ENCODE measurements at regions not wholly inside any gene's neighbourhood (a gene's known extent, or its start where the extent isn't known, plus 50 kb on each side); places are given as distances from the start of the nearest gene placed in this dataset.

- Histone ChIP-seq H3K4me3 (ENCODE audit: low read depth, low read length, poor library complexity, severe bottlenecking) (no peak overlapping the region), H3K4me1 (ENCODE audit: insufficient read depth, low read length, poor library complexity, severe bottlenecking) (peaks cover 5% of the 10 kb centered on the region), H3K27ac (ENCODE audit: low read depth, low read length, poor library complexity, severe bottlenecking) (no peak overlapping the region), H3K27me3 (replicated peaks; ENCODE audit: insufficient read depth, low read depth, low read length, poor library complexity) (no peaks in the 10 kb centered on the region), H3K9me3 (ENCODE audit: low read depth, low read length, poor library complexity, severe bottlenecking) (no peaks in the 10 kb centered on the region), H3K36me3 (ENCODE audit: insufficient read depth, low read length, poor library complexity, severe bottlenecking) (no peaks in the 10 kb centered on the region)
- no TSS peak for BruUV-seq (replicated peaks)
- no peak for DNase-seq (ENCODE audit: low spot score)
- ChIA-PET POLR2A (ENCODE audit: low non-redundant PET) (no interaction called here), CTCF (interaction anchor here (0.6 kb wide), 1 partner anchor 274 kb away, joined by 3 read pairs; no protein-coding TSS in a partner anchor)
- no peak for TF ChIP-seq EZH2 (IDR thresholded peaks at IDR 0.05; ENCODE audit: borderline replicate concordance, low read depth, low read length, poor library complexity, severe bottlenecking)
- TF ChIP-seq, protein P1, sequence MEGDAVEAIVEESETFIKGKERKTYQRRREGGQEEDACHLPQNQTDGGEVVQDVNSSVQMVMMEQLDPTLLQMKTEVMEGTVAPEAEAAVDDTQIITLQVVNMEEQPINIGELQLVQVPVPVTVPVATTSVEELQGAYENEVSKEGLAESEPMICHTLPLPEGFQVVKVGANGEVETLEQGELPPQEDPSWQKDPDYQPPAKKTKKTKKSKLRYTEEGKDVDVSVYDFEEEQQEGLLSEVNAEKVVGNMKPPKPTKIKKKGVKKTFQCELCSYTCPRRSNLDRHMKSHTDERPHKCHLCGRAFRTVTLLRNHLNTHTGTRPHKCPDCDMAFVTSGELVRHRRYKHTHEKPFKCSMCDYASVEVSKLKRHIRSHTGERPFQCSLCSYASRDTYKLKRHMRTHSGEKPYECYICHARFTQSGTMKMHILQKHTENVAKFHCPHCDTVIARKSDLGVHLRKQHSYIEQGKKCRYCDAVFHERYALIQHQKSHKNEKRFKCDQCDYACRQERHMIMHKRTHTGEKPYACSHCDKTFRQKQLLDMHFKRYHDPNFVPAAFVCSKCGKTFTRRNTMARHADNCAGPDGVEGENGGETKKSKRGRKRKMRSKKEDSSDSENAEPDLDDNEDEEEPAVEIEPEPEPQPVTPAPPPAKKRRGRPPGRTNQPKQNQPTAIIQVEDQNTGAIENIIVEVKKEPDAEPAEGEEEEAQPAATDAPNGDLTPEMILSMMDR (conservative IDR thresholded peaks at IDR 0.05; ENCODE audit: low read depth, low read length) = no peak
- intact Hi-C loops (cut with micrococcal nuclease; ENCODE audit: unreplicated experiment) = no loop called here
These were observed 772.6 kb upstream of the FAM98A start for GRCh38 chr2:34371711-34372110.

DNA sequence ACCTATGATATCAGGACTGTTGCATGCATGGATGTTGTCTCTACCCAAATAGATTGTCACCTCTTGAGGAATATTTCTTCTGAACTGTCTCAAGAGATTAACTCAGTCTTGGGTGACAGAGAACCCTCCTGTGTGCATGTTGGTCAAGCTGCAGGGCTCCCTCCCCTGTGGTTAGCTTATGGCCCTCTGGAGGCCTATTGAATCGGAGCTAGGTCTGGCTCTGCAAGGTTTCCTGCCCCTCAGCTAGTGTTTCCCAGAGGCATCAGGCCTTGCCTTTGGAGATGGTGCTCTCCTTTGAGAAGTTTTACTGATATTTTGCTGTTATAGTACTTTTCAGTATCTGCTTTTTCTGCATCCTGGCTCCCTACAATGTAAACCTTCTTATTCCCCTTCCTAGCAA lies 769.2 kb upstream of the FAM98A start:
- Histone ChIP-seq H3K27ac (ENCODE audit: low read depth, low read length, poor library complexity, severe bottlenecking) (no peak overlapping the region), H3K27me3 (replicated peaks; ENCODE audit: insufficient read depth, low read depth, low read length, poor library complexity) (no peaks in the 10 kb centered on the region), H3K9me3 (ENCODE audit: low read depth, low read length, poor library complexity, severe bottlenecking) (no peaks in the 10 kb centered on the region), H3K4me1 (ENCODE audit: insufficient read depth, low read length, poor library complexity, severe bottlenecking) (peaks cover 21% of the 10 kb centered on the region), H3K4me3 (ENCODE audit: low read depth, low read length, poor library complexity, severe bottlenecking) (no peak overlapping the region), H3K36me3 (ENCODE audit: insufficient read depth, low read length, poor library complexity, severe bottlenecking) (no peaks in the 10 kb centered on the region)
- intact Hi-C loops (cut with micrococcal nuclease; ENCODE audit: unreplicated experiment) = no loop called here
- ChIA-PET CTCF (no interaction called here), POLR2A (ENCODE audit: low non-redundant PET) (no interaction called here)
- DNase-seq (ENCODE audit: low spot score) = no peak
- no TSS peak for BruUV-seq (replicated peaks)
- TF ChIP-seq, protein P1 (conservative IDR thresholded peaks at IDR 0.05; ENCODE audit: low read depth, low read length) = no peak
- no peak for TF ChIP-seq EZH2 (IDR thresholded peaks at IDR 0.05; ENCODE audit: borderline replicate concordance, low read depth, low read length, poor library complexity, severe bottlenecking)

GRCh38 chr2:34365932-34366331 lies 766.8 kb upstream of the FAM98A start:
- POLR2A ChIA-PET (ENCODE audit: low non-redundant PET) = no interaction called here
- CTCF ChIA-PET = no interaction called here
- TF ChIP-seq EZH2 (IDR thresholded peaks at IDR 0.05; ENCODE audit: borderline replicate concordance, low read depth, low read length, poor library complexity, severe bottlenecking) = no peak
- TF ChIP-seq, protein P1 (conservative IDR thresholded peaks at IDR 0.05; ENCODE audit: low read depth, low read length) = peak; percentile 42
- intact Hi-C loops (cut with micrococcal nuclease; ENCODE audit: unreplicated experiment) = no loop called here
- Histone ChIP-seq H3K36me3 (ENCODE audit: insufficient read depth, low read length, poor library complexity, severe bottlenecking) (no peaks in the 10 kb centered on the region), H3K4me1 (ENCODE audit: insufficient read depth, low read length, poor library complexity, severe bottlenecking) (peaks cover 25% of the 10 kb centered on the region), H3K9me3 (ENCODE audit: low read depth, low read length, poor library complexity, severe bottlenecking) (no peaks in the 10 kb centered on the region), H3K4me3 (ENCODE audit: low read depth, low read length, poor library complexity, severe bottlenecking) (peak overlapping the region; percentile 8), H3K27ac (ENCODE audit: low read depth, low read length, poor library complexity, severe bottlenecking) (no peak overlapping the region), H3K27me3 (replicated peaks; ENCODE audit: insufficient read depth, low read depth, low read length, poor library complexity) (no peaks in the 10 kb centered on the region)
- peak; percentile 90 for DNase-seq (ENCODE audit: low spot score)
- BruUV-seq (replicated peaks) = no TSS peak
